COLO668 (cell line): ENCODE measurements at regions not wholly inside any gene's neighbourhood (a gene's known extent, or its start where the extent isn't known, plus 50 kb on each side); places are given as distances from the start of the nearest gene placed in this dataset.
"Not testable (repeated sequence)": the region's sequence is repeated elsewhere in the genome, so short reads cannot be mapped to it uniquely, and the experiment has no call there.

ENCODE experiments used
- DNase-seq: peaks from one replicate; lab custom pipeline; 2025; ENCODE audit not compliant: unreplicated experiment; lab: John Stamatoyannopoulos, UW

DNA sequence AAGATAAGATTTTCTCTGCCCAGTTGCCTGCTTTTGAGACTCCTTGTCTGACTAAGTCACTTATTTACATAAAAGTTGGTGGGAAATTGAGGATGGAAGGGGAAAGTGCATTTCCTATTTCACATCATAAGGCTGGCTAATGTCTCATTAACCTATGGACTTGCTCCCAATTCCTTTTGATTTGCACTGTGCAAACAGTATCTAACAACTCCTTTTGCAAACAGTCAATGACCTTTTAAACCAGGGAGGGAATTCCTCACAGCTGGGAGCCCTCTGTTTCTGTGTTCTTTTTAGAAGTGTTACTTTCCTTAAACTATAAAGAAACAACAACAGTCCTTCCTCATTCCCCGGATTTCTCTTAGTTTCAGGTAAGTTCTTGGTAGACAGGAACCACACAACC lies 272.8 kb downstream of the RND3 start:
- DNase-seq = no peak

DNA sequence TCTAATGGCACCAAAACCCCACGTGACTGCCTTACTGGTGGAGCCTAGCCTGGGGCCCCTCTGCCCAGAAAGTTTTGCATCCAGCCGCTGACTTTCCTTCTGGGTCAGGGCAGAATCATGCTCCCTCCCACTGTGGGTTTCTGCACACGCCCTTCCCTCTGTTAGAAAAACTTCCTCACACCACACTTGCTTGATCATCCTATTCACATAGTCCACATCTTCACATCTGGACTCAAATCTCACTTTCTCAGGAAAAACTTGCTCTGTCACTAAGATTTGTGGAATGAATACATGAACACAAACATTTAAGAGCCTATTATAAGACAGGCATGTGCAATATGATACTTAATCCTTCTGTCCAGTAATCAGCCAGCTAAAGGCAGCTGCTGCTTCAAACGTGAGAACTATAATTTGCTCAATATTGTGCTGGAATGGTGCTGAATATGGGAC lies 274.7 kb downstream of the RND3 start:
- no peak for DNase-seq

DNA sequence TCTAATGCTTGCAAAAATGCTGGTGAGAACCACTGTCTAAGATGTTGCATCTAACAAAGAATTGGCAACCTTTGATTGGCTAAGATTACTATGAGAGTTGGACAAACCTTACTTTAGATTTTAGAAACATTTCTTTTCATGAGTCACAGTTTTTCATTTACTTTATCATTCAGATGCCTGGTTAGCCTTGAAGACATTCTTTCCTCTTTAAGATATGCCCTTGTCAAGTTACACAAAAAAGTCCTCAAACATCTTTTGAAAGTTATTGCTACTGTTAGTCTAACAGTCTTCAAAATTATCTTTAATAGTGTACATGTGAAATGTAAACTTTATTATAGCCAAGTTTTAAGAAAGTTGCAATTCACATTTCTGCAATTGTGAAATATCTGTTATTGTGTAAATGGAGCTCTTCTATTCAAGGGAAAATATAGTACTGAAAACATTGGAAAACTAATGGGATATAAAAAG lies 276.3 kb downstream of the RND3 start:
- DNase-seq = no peak

DNA sequence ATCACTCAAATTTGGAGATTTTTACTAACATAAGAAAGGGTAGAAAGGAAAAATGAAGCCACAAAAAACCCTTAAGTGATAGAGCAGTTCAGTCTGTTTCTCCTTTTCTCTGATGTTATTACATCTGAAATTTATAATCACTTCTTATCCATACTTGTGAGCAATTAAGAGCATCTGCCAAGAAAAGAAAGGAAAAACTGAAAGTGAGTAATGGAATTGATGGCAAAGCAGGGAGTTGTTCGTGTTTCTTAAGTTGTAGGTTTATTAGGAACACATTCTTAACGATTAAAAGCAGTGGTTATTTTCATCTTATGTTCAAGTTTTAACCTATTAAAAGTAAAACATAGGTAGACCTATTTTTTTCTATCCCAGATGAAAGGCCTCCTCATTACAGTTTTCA lies 277.7 kb downstream of the RND3 start:
- no peak for DNase-seq

DNA sequence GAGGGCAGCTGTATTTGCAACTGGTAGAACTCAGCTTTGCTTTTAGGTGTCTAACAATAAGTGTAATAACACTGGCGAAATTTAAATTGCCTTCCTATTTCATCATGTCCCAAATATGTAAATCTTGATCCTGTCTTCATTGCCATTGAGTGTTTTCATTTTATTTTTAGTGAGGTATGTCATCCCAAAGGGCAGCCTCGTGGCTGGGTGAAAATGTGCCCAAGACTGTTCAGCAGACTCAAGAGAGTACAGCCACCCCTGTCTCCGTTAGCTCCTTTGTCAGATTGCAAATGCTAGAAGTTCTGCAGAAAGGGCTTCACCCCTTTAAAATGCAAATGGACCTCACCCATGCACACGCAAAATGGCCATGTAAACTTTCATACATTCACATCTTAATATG lies 278.8 kb downstream of the RND3 start:
- no peak for DNase-seq

DNA sequence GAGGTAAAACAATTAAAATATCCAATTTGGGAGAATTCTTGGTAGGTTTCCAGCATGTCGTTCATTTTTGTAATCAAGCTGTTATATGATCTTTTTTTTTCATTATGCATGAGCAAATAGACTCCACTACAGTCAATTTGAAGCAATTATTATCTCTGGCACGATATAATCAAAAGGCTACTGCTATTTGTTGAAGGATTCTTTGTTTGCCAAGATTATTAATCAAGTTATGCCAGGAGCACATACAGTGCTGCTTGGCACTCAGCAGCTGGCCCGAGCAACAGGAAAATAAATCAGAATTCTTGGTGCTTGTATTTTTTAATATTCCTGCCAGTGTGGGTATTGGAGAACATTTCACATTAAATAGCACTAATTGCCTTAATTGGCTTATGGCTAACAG lies 279.5 kb downstream of the RND3 start:
- DNase-seq = no peak

DNA sequence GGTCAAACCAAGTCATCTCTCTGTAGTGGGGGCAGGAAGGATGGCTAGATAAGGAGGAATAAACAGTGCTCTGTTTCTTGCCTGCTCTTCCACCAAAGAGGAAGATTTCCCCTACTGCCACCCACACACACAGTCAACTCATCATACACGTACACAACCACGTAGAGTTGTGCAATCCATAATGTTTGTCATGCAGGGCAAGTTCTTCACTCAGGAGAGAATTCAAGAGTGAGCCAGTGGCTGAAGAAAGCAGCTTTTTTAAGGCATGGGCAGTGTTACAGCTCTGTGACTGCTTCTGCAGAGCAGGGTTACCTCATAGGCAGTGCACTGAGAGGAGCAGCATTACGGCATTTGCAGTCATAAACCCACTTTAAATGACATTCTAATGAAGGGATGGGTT lies 283.0 kb downstream of the RND3 start:
- no peak for DNase-seq

DNA sequence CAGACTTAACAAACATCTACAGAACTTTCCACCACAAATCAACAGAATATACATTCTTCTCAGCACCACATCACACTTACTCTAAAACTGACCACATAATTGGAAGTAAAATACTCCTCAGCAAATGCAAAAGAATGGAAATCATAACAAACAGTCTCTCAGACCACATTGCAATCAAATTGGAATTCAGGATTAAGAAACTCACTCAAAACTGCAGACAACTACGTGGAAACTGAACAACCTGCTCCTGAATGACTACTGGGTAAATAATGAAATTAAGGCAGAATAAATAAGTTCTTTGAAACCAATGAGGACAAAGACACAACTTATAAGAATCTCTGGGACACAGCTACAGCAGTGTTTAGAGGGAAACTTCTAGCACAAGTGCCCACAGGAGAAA lies 292.7 kb downstream of the RND3 start:
- DNase-seq = not testable (repeated sequence)

DNA sequence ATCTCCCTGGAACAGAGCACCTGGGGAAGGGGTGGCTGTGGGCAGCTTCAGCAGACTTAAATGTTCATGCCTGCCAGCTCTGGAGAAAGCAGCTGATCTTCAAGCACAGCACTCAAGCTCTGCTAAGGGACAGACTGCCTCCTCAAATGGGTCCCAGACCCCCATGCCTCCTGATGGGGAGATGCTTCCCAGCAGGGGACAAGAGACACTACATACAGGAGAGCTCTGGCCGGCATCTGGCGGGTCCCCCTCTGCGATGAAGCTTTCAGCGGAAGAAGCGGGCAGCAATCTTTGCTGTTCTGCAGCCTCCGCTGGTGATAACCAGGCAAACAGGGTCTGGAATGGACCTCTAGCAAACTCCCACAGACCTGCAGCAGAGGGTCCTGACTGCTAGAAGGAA lies 294.8 kb downstream of the RND3 start:
- DNase-seq = no peak

DNA sequence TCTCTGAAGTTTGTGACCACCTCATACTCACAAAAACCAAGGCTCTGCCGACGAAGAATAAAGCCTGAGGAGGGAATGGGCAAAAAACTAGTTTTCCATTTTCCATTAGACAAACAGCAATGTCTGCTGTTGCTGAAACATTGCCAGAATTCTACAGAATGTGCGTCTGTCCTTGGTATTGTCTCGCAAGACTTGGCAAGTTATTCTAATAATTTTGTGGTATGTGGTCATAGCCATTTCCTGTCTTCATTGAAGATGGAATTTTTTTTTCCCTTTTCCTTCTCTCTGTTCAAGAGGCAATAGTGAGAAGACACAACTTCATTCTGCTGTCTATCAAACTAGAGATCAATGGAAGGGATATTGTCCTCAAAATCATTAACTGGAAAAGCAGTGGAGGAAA lies 296.1 kb downstream of the RND3 start:
- no peak for DNase-seq

DNA sequence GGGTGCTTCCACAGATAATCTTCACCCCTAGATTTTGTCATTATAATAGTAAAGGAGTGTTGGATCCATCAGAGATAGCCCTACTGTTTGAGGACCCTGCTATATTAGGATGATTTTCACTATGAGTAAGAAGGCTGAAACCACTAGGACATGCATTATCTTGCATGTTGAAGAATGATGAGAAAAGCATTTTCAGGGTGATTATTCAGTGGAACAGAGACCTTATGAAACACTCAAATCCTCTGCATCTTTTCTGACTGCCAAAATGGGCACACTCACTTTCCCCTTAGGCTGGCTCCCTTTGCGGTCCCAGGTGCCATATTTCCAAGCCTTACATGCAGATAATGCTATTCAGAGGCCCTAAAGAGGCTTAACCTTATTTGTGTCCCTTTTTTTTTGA lies 296.9 kb downstream of the RND3 start:
- no peak for DNase-seq

DNA sequence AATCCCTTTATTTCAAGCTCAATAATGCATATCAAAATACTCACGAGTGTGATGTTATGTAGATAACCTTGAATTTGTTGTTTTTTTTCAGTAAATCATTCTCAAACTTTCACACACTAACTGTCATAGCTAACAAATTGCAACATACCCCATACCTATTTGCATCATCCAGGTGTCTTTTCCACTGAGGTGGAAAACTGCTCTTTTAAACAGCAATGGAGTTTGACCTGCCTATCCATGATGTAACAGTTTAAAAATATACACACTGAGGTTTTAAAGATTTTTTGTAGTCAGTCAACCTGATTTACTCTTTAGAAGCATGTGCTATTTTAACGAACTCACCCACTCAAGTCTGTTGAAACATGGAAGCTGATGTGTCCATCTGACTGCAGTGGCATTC lies 298.7 kb downstream of the RND3 start:
- no peak for DNase-seq

DNA sequence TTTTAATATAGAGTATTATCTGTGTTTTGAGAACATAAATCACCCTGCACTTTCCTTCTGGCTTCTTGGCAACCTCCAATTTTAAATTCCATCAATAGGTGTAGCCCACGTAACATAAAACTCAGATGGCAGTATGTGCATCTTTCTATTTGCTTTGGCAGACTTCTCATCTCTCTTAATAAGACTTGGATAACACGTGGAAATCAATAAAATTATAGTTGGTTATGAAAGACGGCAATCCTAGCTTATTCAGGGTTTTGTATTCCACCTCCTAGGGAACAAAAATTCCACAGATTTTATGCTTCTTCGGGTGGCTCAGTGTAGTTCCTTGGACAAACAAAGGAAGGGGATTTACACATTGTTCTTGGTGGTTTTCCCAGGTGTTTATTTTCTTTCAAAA lies 299.3 kb downstream of the RND3 start:
- DNase-seq = no peak

DNA sequence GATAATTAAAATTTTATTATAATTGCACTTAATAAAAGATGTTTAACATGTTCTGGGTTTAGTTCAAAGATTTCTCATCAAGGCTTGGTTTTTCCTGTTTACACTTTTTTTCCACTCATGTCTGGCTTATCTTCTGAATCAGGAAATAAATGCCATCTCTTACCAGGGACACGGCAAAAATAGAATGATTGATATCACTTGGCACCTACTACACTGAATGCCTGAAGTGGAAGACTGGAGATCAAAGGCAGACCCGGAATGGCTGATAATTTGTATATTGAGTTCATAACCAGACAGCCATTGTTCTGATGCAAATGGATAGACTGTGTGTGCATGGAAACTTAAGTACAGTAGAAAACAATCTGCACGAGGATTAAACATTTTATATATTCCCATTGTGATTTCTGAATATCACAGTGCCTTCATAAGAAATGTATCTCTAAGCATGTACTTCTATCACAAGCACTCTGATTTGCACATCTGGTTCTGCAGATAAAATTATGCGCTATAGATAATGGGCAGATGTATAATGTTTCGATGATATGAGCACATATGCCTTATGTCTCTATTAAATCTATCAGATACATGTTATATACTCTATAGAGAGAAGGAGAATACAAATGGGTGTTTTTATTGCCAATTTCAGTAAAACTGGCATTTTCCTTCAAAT lies 304.8 kb downstream of the RND3 start:
- no peak for DNase-seq

DNA sequence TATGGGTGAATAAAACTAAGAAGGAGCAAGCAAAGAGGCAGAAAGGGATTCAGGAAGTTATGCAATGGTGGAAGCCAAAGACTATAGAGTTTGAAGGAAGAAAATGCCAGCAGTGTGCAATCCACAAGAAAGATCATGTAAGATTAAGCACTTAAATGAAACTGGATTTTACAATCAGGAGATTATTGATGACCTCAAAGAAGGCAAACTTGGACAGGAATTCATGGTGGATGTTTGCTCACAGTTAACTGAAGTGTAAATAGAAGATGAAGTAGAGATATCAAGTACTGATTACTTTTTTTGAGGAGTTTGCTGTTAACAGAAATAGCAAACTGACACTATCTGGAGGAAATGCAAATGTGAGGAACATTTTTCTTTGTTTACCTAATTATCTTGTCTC lies 308.9 kb downstream of the RND3 start:
- DNase-seq = no peak

DNA sequence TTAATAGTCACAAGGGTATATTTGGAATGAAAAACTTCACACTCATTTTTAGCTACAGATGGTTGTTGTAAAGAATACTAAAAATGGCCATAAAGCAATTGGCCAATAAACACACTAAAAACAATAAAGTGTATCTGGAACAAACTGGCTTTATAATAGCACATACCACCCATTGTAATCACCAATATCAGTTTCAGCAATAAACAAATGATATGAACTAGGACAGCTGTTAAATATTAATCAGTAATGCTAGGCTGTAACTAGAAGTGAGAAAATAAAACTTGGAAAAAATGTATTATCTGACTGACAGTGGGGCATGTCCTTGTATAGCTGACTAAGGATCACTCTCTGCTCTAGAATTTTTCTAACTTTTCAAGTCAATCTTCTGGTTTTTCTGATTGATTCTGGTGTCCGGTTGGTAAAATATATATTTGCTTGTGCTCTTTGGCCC lies 312.5 kb downstream of the RND3 start:
- DNase-seq = no peak

DNA sequence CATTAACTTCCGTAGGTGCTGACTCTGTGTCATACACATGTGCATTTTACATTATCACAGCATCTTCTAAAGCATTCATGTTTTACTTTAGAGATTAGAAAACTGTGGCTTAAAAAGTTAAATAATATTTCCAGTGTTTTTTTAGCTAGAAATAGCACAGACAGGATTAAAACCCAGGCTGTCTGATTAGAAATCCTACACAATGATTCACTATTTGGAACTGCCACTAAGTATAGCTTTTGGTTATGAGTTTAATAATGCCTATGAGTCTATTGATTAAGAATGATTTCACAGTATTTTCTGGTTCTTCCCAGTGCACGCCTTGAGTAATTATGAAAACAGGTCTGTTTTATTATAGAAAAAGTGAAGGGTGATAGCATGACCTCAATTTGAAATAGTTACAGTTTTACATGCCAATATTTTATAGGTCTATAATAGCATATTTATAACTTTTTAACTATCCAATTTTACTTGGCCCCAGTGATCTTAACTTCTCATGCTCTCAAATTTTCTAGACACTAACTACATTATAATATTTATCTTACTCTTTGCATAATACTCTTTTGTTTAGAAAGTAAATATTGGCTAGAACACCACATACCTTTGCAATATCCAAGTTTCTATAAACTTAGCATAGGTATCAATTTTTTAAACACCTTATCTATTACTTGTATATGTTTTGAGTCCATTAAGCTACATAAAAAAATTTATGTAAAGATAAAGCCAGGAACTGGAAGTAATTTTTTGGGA lies 313.2 kb downstream of the RND3 start:
- no peak for DNase-seq

DNA sequence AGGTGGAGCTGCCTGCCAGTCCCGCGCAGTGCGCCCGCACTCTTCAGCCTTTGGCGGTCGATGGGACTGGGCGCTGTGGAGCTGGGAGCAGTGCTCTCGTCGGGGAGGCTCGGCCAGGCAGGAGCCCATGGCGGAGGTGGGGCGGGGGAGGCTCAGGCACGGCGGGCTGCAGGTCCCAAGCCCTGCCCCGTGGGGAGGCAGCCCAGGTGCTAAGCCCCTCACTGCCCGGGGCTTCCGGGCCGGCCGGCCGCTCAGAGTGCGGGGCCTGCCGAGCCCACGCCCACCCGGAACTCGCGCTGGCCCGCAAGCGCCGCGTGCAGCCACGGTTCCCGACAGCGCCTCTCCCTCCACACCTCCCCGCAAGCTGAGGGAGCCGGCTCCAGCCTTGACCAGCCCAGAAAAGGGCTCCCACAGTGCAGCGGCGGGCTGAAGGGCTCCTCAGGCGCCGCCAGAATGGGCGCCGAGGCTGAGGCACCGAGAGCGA lies 316.4 kb downstream of the RND3 start:
- DNase-seq = no peak

DNA sequence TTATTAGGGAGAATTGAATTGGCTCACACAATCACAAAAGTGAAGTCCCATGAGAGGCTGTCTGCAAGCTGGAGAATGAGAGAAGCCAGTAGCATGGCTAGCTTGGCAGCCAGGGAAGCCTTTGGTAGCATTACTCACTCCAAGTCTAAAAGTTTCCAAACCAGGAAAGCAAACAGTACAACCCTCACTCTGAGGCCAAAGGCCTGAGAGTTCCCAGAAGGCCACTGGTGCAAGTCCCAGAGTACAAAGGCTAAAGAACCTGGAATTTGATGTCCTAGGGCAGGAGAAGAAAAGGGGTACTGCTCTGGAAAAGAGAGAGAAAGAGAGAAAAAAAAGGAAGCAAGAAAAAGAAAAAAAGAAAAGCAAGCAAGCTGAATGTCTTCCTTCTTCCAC lies 318.2 kb downstream of the RND3 start:
- DNase-seq = no peak

DNA sequence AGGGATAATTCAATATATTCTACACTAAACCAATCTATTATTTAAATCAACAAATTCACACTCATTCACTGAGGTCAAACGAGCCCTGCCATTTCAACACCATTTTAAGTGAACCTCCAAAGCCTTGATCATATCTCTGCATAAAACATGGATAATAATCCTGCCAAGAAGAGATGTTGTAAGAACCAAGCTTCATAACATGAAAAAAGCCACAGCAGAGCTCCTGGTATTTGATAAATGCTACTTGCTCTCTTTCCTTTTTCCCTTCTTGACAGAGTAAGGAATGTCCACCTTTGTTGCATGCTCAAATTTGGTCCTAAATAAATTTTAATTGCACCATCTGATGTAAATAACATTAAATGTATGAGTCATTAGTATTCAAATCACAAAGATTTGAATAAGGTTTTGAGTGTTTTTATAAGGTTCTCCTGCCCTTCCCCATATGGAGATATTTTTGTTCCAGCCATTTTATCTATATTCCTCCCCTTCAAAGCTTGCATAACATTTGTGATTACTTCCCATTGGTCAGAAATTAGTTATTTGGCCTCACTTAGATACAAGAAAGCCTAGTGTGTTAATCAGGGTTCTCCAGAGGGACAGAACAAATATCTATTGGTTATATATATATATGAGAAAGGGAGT lies 318.8 kb downstream of the RND3 start:
- no peak for DNase-seq

DNA sequence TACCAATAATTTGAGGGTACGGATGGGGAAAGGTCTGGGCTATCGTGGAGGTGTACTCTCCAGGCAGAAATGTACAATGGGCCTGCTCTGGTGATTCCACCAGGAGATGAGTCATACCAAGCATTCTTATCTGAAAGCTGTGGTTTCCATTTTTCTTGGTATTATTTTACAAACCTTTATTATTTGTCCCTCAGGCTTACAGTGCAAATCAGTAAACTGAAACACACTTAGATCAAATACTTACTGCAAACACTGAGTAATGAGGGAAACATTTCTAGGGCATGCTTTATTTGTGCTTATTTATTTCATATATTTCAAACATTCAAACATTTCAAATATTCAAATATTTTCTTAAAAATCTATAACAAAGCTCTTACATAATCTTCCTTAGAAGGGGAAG lies 319.8 kb downstream of the RND3 start:
- DNase-seq = no peak
